OCI-LY7 (cell line): ENCODE measurements at regions not wholly inside any gene's neighbourhood (a gene's known extent, or its start where the extent isn't known, plus 50 kb on each side); places are given as distances from the start of the nearest gene placed in this dataset.

Experiments used
- BruUV-seq: library from RNA; stranded (reverse); fragments of 400-500 nt; replicated peaks from 2 replicates; lab custom pipeline; 2021; lab: Mats Ljungman, UMichigan
- CTCF ChIA-PET: fragments of 300-600 bp; sonication (Branson Sonifier 250); formaldehyde crosslinking; loops from one replicate; lab custom pipeline; 2022; ENCODE audit warnings: antibody characterized with exemption; ENCODE audit not compliant: unreplicated experiment; lab: Charles Lee
- POLR2A ChIA-PET: fragments of 300-600 bp; sonication (Branson Sonifier 250); formaldehyde crosslinking; loops from one replicate; lab custom pipeline; 2022; ENCODE audit warnings: antibody characterized with exemption; lab: Charles Lee
- DNase-seq: peaks from one replicate; pipeline ENCODE4 v3.0.0-alpha.2; 2015; ENCODE audit warnings: low spot score
- H2AFZ ChIP-seq: fragments of 200-600 bp; sonication (generic), shearing (Covaris generic); 2 replicates; pipeline ENCODE4 v1.6.1; 2014; ENCODE audit warnings: mild to moderate bottlenecking, antibody characterized with exemption, low read length, moderate library complexity
- H3K27ac ChIP-seq: fragments of 200-600 bp; sonication (generic); 2 replicates; pipeline ENCODE4 v1.5.1; 2014; ENCODE audit warnings: mixed run types, low read depth, mild to moderate bottlenecking, moderate library complexity, low read length, inconsistent platforms; ENCODE audit not compliant: poor library complexity, severe bottlenecking
- H3K36me3 ChIP-seq: fragments of 200-600 bp; sonication (generic); 2 replicates; pipeline ENCODE4 v1.6.1; 2014; ENCODE audit warnings: mild to moderate bottlenecking, antibody characterized with exemption, low read length, moderate library complexity, mixed read lengths; ENCODE audit not compliant: insufficient read depth
- H3K4me1 ChIP-seq: fragments of 200-600 bp; sonication (generic); 2 replicates; pipeline ENCODE4 v1.5.1; 2014; ENCODE audit warnings: mild to moderate bottlenecking, low read length; ENCODE audit not compliant: insufficient read depth, poor library complexity, severe bottlenecking
- H3K4me2 ChIP-seq: fragments of 200-600 bp; sonication (generic); 2 replicates; pipeline ENCODE4 v1.6.1; 2014; ENCODE audit warnings: mild to moderate bottlenecking, low read length
- H3K4me3 ChIP-seq: fragments of 200-600 bp; sonication (generic); 2 replicates; pipeline ENCODE4 v1.5.1; 2014; ENCODE audit warnings: mild to moderate bottlenecking, low read depth, low read length; ENCODE audit not compliant: poor library complexity, severe bottlenecking
- H3K79me2 ChIP-seq: fragments of 200-600 bp; sonication (generic); 2 replicates; pipeline ENCODE4 v1.6.1; 2016; ENCODE audit warnings: low read depth, mild to moderate bottlenecking, low read length, moderate library complexity, mixed read lengths; ENCODE audit not compliant: insufficient read depth
- H3K9me2 ChIP-seq: fragments of 200-600 bp; sonication (generic); 2 replicates; pipeline ENCODE4 v1.6.1; 2016; ENCODE audit warnings: mild to moderate bottlenecking, low read length, mixed read lengths; ENCODE audit not compliant: insufficient read depth
- H3K9me3 ChIP-seq: fragments of 200-600 bp; sonication (generic); 2 replicates; pipeline ENCODE4 v1.6.1; 2014; ENCODE audit warnings: mild to moderate bottlenecking, mixed run types, low read length, mixed read lengths
- H4K20me1 ChIP-seq: fragments of 200-600 bp; sonication (generic); 2 replicates; pipeline ENCODE4 v1.6.1; 2014; ENCODE audit warnings: mild to moderate bottlenecking, antibody characterized with exemption, low read length, moderate library complexity, mixed read lengths; ENCODE audit not compliant: insufficient read depth
- EZH2phosphoT487 ChIP-seq: fragments of 200-600 bp; sonication (generic); IDR thresholded peaks from 2 replicates; pipeline ENCODE4 v1.6.1; 2018; ENCODE audit warnings: low read depth, borderline replicate concordance, mild to moderate bottlenecking, mixed run types, antibody characterized with exemption, low read length, moderate library complexity, mixed read lengths
- intact Hi-C: fragments of 100-400 bp; cut with micrococcal nuclease; formaldehyde crosslinking; loops from one replicate; pipeline ENCODE4 v1.10.0; 2022; ENCODE audit not compliant: unreplicated experiment
- TF ChIP-seq, protein P1 (sequence below): fragments of 200-600 bp; sonication (generic); conservative IDR thresholded peaks from 2 replicates; pipeline ENCODE4 v1.5.1; 2014; ENCODE audit warnings: mild to moderate bottlenecking, antibody characterized with exemption, low read length, moderate library complexity, mixed read lengths

DNA sequence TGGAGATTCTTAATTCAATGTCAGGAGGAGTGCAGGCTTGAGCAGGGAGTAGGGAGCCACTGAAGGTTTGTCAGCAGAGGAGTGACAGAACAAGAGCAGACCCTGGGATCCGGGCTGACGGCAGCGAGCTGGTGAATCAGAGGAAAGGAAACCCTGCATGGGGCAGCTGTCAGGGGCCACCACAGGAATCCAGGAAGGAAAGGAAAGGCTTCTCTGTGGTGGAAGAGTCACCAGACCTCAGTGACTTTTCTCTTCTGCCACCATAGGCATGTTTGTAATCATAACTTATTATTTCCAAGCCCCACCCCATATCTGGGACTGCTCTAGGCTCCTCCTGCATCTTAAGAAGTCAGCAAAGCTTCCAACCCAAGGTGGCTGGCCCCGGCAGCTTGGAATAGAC is 150.9 kb downstream of the BCOR start:
- H3K4me2 ChIP-seq, result no peak overlapping the region
- POLR2A ChIA-PET, result no interaction called here
- CTCF ChIA-PET, result interaction anchor here (0.6 kb wide), 1 partner anchor 59 kb away, joined by 3 read pairs; no protein-coding TSS in a partner anchor
- no peaks in the 10 kb centered on the region for H3K9me2 ChIP-seq
- H2AFZ ChIP-seq, result no peak overlapping the region
- TF ChIP-seq, protein P1, sequence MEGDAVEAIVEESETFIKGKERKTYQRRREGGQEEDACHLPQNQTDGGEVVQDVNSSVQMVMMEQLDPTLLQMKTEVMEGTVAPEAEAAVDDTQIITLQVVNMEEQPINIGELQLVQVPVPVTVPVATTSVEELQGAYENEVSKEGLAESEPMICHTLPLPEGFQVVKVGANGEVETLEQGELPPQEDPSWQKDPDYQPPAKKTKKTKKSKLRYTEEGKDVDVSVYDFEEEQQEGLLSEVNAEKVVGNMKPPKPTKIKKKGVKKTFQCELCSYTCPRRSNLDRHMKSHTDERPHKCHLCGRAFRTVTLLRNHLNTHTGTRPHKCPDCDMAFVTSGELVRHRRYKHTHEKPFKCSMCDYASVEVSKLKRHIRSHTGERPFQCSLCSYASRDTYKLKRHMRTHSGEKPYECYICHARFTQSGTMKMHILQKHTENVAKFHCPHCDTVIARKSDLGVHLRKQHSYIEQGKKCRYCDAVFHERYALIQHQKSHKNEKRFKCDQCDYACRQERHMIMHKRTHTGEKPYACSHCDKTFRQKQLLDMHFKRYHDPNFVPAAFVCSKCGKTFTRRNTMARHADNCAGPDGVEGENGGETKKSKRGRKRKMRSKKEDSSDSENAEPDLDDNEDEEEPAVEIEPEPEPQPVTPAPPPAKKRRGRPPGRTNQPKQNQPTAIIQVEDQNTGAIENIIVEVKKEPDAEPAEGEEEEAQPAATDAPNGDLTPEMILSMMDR, result no peak
- TF ChIP-seq EZH2phosphoT487, result no peak
- H3K36me3 ChIP-seq, result no peaks in the 10 kb centered on the region; the same call in 1 of the 2 replicates
- no peaks in the 10 kb centered on the region for H3K79me2 ChIP-seq
- peaks cover 7% of the 10 kb centered on the region for H3K9me3 ChIP-seq
- H4K20me1 ChIP-seq, result no peaks in the 10 kb centered on the region
- no peak overlapping the region for H3K27ac ChIP-seq
- peaks cover 29% of the 10 kb centered on the region for H3K4me1 ChIP-seq
- intact Hi-C loops, result no loop called here
- no peak for DNase-seq
- no peak overlapping the region for H3K4me3 ChIP-seq
- BruUV-seq, result no TSS peak

DNA sequence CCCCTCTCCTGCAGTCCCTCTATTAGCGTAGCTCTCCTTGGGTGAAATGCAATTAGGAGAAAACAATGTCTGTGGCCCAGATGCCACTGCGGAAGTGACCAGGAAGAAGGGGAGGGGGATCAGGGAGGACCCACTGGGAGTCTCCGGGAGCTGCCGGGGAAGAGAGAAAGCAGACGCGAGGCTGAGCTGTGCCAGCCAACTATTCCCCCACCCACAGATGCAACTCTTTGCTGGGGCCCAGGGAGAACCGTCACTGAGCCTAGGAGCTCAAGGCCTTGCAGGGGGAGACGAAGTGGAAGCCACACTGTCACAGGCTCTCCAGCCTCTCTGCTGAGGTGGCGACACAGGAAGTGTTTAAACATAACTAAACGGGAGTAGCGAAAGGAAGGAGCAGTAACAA is 149.2 kb downstream of the BCOR start:
- intact Hi-C loops, result no loop called here
- Histone ChIP-seq H3K79me2 (no peaks in the 10 kb centered on the region), H3K4me3 (no peak overlapping the region), H3K4me1 (peaks cover 46% of the 10 kb centered on the region), H3K4me2 (no peak overlapping the region), H3K9me2 (no peaks in the 10 kb centered on the region), H4K20me1 (no peaks in the 10 kb centered on the region), H3K9me3 (peaks cover 7% of the 10 kb centered on the region), H2AFZ (no peak overlapping the region), H3K27ac (no peak overlapping the region), H3K36me3 (no peaks in the 10 kb centered on the region; the same call in 1 of the 2 replicates)
- ChIA-PET POLR2A (no interaction called here), CTCF (no interaction called here)
- DNase-seq, result no peak
- TF ChIP-seq, protein P1, result no peak
- no peak for TF ChIP-seq EZH2phosphoT487
- BruUV-seq, result no TSS peak

DNA sequence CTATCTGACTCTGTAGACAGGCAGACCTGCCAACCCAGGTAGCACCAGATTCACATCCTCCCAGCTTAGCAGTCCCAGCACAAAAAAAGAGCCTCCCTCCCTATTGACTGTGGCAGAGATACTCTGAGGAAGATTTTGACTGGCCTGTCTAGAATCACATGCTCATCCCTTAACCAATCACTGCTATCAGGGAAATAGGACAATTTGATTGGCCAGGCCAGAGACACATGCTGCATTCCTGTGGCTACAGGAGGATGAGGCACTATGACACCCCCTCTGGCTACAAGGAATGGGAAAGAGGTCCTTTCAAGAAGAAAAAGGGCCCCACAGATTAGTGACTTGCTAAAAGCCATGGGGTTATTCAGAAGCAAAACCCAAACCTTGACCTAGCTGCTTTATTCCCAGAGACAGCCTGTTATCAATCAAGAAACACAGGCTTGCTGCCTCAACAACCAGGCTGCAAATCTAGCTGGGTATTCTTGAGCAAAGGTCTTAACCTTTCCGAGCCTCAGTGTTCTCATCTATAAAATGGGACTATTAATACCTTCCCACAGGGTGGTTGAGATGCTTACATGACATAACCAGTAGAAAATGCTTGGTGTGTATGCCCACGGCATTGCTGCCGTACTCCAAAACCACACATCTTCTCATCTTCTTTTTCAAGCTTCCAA is 147.6 kb downstream of the BCOR start:
- Histone ChIP-seq H3K27ac (peak overlapping the region; percentile 31), H3K4me3 (no peak overlapping the region), H4K20me1 (no peaks in the 10 kb centered on the region), H3K4me2 (no peak overlapping the region), H3K36me3 (no peaks in the 10 kb centered on the region; the same call in 1 of the 2 replicates), H3K9me2 (no peaks in the 10 kb centered on the region), H3K79me2 (no peaks in the 10 kb centered on the region), H3K9me3 (peaks cover 7% of the 10 kb centered on the region), H2AFZ (no peak overlapping the region; the same call in 1 of the 2 replicates), H3K4me1 (peaks cover 62% of the 10 kb centered on the region)
- CTCF ChIA-PET, result no interaction called here
- TF ChIP-seq EZH2phosphoT487, result no peak
- BruUV-seq, result no TSS peak
- peak; percentile 42 for DNase-seq
- POLR2A ChIA-PET, result interaction anchor here (0.7 kb wide), 2 partner anchors 153 to 256 kb away, joined by 3 read pairs; no protein-coding TSS in a partner anchor
- intact Hi-C loops, result loop anchor here (10.0 kb wide), 2 partner anchors 145 to 225 kb away; partner anchors contain the start of gene BCOR
